ENCODE measurements at regions not wholly inside any gene's neighbourhood (a gene's known extent, or its start where the extent isn't known, plus 50 kb on each side); places are given as distances from the start of the nearest gene placed in this dataset.
"Not testable (repeated sequence)": the region's sequence is repeated elsewhere in the genome, so short reads cannot be mapped to it uniquely, and the experiment has no call there.

GRCh38 chr7:142468871-142469665, 211.2 kb upstream of the PRSS58 start:
- DNase-seq (ENCODE audit: low read depth), result no peak

- DNase-seq (ENCODE audit: low read depth), result not testable (repeated sequence)
Measured at GRCh38 chr7:142467056-142467655, 209.3 kb upstream of the PRSS58 start.

- DNase-seq (ENCODE audit: low read depth), result no peak
Measured at GRCh38 chr7:142463401-142463850, 205.6 kb upstream of the PRSS58 start.

GRCh38 chr7:142461437-142461836, 203.6 kb upstream of the PRSS58 start:
- no peak for DNase-seq (ENCODE audit: low read depth)

- no peak for DNase-seq (ENCODE audit: low read depth)
Measured at GRCh38 chr7:142460402-142461117, 202.7 kb upstream of the PRSS58 start.

- no peak for DNase-seq (ENCODE audit: low read depth)
Measured at GRCh38 chr7:142459551-142459963, 201.7 kb upstream of the PRSS58 start.

GRCh38 chr7:142457146-142457703, 199.4 kb upstream of the PRSS58 start:
- DNase-seq (ENCODE audit: low read depth), result no peak

- DNase-seq (ENCODE audit: low read depth), result no peak
Measured at GRCh38 chr7:142455392-142455791, 197.5 kb upstream of the PRSS58 start.

GRCh38 chr7:142454862-142455261, 197.0 kb upstream of the PRSS58 start:
- DNase-seq (ENCODE audit: low read depth), result no peak

- DNase-seq (ENCODE audit: low read depth), result no peak
Measured at GRCh38 chr7:142452791-142453190, 194.9 kb upstream of the PRSS58 start.

- DNase-seq (ENCODE audit: low read depth), result no peak
Measured at GRCh38 chr7:142451817-142452216, 194.0 kb upstream of the PRSS58 start.

- no peak for DNase-seq (ENCODE audit: low read depth)
Measured at GRCh38 chr7:142451296-142451695, 193.4 kb upstream of the PRSS58 start.

- DNase-seq (ENCODE audit: low read depth), result no peak
Measured at GRCh38 chr7:142450695-142451094, 192.8 kb upstream of the PRSS58 start.

- no peak for DNase-seq (ENCODE audit: low read depth)
Measured at GRCh38 chr7:142450206-142450605, 192.3 kb upstream of the PRSS58 start.

GRCh38 chr7:142448857-142449256, 191.0 kb upstream of the PRSS58 start:
- not testable (repeated sequence) for DNase-seq (ENCODE audit: low read depth)

- no peak for DNase-seq (ENCODE audit: low read depth)
Measured at GRCh38 chr7:142447762-142448161, 189.9 kb upstream of the PRSS58 start.

- DNase-seq (ENCODE audit: low read depth), result no peak
Measured at GRCh38 chr7:142445019-142445686, 187.3 kb upstream of the PRSS58 start.

GRCh38 chr7:142443216-142444010, 185.6 kb upstream of the PRSS58 start:
- no peak for DNase-seq (ENCODE audit: low read depth)

- DNase-seq (ENCODE audit: low read depth), result no peak
Measured at GRCh38 chr7:142442396-142442795, 184.5 kb upstream of the PRSS58 start.

- no peak for DNase-seq (ENCODE audit: low read depth)
Measured at GRCh38 chr7:142440906-142441411, 183.1 kb upstream of the PRSS58 start.
